Endothelial cell of hepatic sinusoid (primary cell): ENCODE measurements at regions not wholly inside any gene's neighbourhood (a gene's known extent, or its start where the extent isn't known, plus 50 kb on each side); places are given as distances from the start of the nearest gene placed in this dataset.

Experiments
- in situ Hi-C: cut with HindIII; loops from 2 replicates; pipeline ENCODE4 v1.10.0; 2017; ENCODE audit warnings: low sequenced_read_pairs

GRCh38 chr2:192314800-192315481 is 120.2 kb upstream of the TMEFF2 start:
- in situ Hi-C loops: no loop called here

GRCh38 chr2:192313773-192314172 is 119.0 kb upstream of the TMEFF2 start:
- in situ Hi-C loops: no loop called here

- in situ Hi-C loops: no loop called here
These were observed 117.1 kb upstream of the TMEFF2 start for GRCh38 chr2:192311701-192312460.

- in situ Hi-C loops: no loop called here
These were observed 112.8 kb upstream of the TMEFF2 start for GRCh38 chr2:192307530-192307929.

- in situ Hi-C loops: loop anchor here (25.0 kb wide), 1 partner anchor 486 kb away; no protein-coding TSS in a partner anchor
These were observed 103.9 kb upstream of the TMEFF2 start for GRCh38 chr2:192298664-192299063.

- in situ Hi-C loops: loop anchor here (25.0 kb wide), 1 partner anchor 480 kb away; no protein-coding TSS in a partner anchor
These were observed 97.7 kb upstream of the TMEFF2 start for GRCh38 chr2:192292478-192292877.

- in situ Hi-C loops: loop anchor here (25.0 kb wide), 1 partner anchor 476 kb away; no protein-coding TSS in a partner anchor
These were observed 93.6 kb upstream of the TMEFF2 start for GRCh38 chr2:192288295-192288694.

GRCh38 chr2:192286093-192286701 is 91.5 kb upstream of the TMEFF2 start:
- in situ Hi-C loops: loop anchor here (25.0 kb wide), 1 partner anchor 474 kb away; no protein-coding TSS in a partner anchor

- in situ Hi-C loops: loop anchor here (25.0 kb wide), 1 partner anchor 471 kb away; no protein-coding TSS in a partner anchor
These were observed 88.7 kb upstream of the TMEFF2 start for GRCh38 chr2:192283450-192283849.

GRCh38 chr2:192278701-192279100 is 84.0 kb upstream of the TMEFF2 start:
- in situ Hi-C loops: loop anchor here (5.0 to 25.0 kb wide), 2 partner anchors 61 to 466 kb away; no protein-coding TSS in a partner anchor

GRCh38 chr2:192277494-192278109 is 82.9 kb upstream of the TMEFF2 start:
- in situ Hi-C loops: loop anchor here (5.0 to 25.0 kb wide), 2 partner anchors 60 to 465 kb away; no protein-coding TSS in a partner anchor

- in situ Hi-C loops: loop anchor here (5.0 to 25.0 kb wide), 2 partner anchors 58 to 463 kb away; no protein-coding TSS in a partner anchor
These were observed 80.9 kb upstream of the TMEFF2 start for GRCh38 chr2:192275632-192276031.

- in situ Hi-C loops: no loop called here
These were observed 72.8 kb upstream of the TMEFF2 start for GRCh38 chr2:192267484-192267883.

- in situ Hi-C loops: no loop called here
These were observed 71.0 kb upstream of the TMEFF2 start for GRCh38 chr2:192265751-192266150.

- in situ Hi-C loops: no loop called here
These were observed 59.7 kb upstream of the TMEFF2 start for GRCh38 chr2:192254444-192254843.

GRCh38 chr2:192253692-192254091 is 59.0 kb upstream of the TMEFF2 start:
- in situ Hi-C loops: no loop called here

- in situ Hi-C loops: no loop called here
These were observed 56.2 kb upstream of the TMEFF2 start for GRCh38 chr2:192250961-192251360.

- in situ Hi-C loops: no loop called here
These were observed 52.7 kb upstream of the TMEFF2 start for GRCh38 chr2:192247456-192247855.

GRCh38 chr2:192246297-192246696 is 51.6 kb upstream of the TMEFF2 start:
- in situ Hi-C loops: no loop called here

- in situ Hi-C loops: no loop called here
These were observed 50.6 kb upstream of the TMEFF2 start for GRCh38 chr2:192245329-192245728.
